ENCODE measurements at regions not wholly inside any gene's neighbourhood (a gene's known extent, or its start where the extent isn't known, plus 50 kb on each side); places are given as distances from the start of the nearest gene placed in this dataset.

- Histone ChIP-seq H3K27ac (no peak overlapping the region), H3K4me1 (no peaks in the 10 kb centered on the region), H3K27me3 (no peaks in the 10 kb centered on the region), H3K9me3 (no peaks in the 10 kb centered on the region), H3K36me3 (no peaks in the 10 kb centered on the region), H3K4me3 (no peak overlapping the region)
- intact Hi-C loops (cut with DNase I; ENCODE audit: low total_unique reads): no loop called here
- no peak for TF ChIP-seq POLR2A (IDR thresholded peaks at IDR 0.05)
- TF ChIP-seq, protein P1, sequence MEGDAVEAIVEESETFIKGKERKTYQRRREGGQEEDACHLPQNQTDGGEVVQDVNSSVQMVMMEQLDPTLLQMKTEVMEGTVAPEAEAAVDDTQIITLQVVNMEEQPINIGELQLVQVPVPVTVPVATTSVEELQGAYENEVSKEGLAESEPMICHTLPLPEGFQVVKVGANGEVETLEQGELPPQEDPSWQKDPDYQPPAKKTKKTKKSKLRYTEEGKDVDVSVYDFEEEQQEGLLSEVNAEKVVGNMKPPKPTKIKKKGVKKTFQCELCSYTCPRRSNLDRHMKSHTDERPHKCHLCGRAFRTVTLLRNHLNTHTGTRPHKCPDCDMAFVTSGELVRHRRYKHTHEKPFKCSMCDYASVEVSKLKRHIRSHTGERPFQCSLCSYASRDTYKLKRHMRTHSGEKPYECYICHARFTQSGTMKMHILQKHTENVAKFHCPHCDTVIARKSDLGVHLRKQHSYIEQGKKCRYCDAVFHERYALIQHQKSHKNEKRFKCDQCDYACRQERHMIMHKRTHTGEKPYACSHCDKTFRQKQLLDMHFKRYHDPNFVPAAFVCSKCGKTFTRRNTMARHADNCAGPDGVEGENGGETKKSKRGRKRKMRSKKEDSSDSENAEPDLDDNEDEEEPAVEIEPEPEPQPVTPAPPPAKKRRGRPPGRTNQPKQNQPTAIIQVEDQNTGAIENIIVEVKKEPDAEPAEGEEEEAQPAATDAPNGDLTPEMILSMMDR (IDR thresholded peaks at IDR 0.05): no peak
- DNase-seq: no peak
Observed at GRCh38 chr4:159047478-159048165, 55.3 kb upstream of the RAPGEF2 start.

DNA sequence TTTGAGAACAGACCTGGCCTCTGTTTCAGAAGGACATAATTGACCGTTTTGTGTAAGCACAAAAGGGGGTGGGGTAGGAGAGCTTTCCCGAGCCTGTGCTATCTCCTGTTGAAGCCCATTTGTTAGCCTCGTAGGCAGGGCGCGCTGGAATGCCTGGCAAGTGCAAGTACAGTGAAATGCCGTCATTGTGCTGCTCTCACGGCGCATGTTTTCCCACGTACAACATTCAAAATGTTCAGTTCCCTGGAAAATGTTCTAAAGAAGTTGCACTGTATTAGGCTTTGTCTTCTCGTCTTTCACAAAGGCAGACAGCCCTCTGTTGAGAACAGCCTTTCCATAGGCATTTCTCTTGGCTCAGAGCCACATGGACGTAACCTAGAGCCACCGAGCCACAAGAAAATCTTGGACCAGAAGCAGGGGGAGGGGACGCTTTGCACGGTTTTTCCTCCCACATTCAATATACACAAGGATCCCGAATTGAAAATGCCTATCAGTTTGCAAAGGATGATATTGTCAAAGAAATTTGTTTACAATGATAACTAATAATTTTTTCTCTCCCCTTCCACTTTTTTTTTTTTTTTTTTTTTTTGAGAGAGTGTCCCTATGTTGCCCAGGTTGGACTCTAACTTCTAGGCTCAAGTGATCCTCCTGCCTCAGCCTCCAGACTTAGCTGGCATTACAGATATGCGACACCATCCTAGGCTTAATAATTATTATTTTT is 54.6 kb upstream of the RAPGEF2 start:
- H3K4me3 ChIP-seq: peak overlapping the region in 1 of 2 donors; percentile 21
- intact Hi-C loops (cut with DNase I; ENCODE audit: low total_unique reads): no loop called here
- no peaks in the 10 kb centered on the region for H3K9me3 ChIP-seq
- H3K36me3 ChIP-seq: no peaks in the 10 kb centered on the region
- no peaks in the 10 kb centered on the region for H3K4me1 ChIP-seq
- no peaks in the 10 kb centered on the region for H3K27me3 ChIP-seq
- peak; percentile 56 for DNase-seq
- TF ChIP-seq, protein P1 (IDR thresholded peaks at IDR 0.05): no peak
- no peak for TF ChIP-seq POLR2A (IDR thresholded peaks at IDR 0.05)
- no peak overlapping the region for H3K27ac ChIP-seq

GRCh38 chr4:159049780-159050375 is 53.0 kb upstream of the RAPGEF2 start:
- TF ChIP-seq POLR2A (IDR thresholded peaks at IDR 0.05): no peak
- TF ChIP-seq, protein P1 (IDR thresholded peaks at IDR 0.05): no peak
- no peaks in the 10 kb centered on the region for H3K27me3 ChIP-seq
- H3K27ac ChIP-seq: no peak overlapping the region
- intact Hi-C loops (cut with DNase I; ENCODE audit: low total_unique reads): no loop called here
- H3K9me3 ChIP-seq: no peaks in the 10 kb centered on the region
- H3K4me1 ChIP-seq: no peaks in the 10 kb centered on the region
- no peak for DNase-seq
- H3K4me3 ChIP-seq: no peak overlapping the region
- no peaks in the 10 kb centered on the region for H3K36me3 ChIP-seq

DNA sequence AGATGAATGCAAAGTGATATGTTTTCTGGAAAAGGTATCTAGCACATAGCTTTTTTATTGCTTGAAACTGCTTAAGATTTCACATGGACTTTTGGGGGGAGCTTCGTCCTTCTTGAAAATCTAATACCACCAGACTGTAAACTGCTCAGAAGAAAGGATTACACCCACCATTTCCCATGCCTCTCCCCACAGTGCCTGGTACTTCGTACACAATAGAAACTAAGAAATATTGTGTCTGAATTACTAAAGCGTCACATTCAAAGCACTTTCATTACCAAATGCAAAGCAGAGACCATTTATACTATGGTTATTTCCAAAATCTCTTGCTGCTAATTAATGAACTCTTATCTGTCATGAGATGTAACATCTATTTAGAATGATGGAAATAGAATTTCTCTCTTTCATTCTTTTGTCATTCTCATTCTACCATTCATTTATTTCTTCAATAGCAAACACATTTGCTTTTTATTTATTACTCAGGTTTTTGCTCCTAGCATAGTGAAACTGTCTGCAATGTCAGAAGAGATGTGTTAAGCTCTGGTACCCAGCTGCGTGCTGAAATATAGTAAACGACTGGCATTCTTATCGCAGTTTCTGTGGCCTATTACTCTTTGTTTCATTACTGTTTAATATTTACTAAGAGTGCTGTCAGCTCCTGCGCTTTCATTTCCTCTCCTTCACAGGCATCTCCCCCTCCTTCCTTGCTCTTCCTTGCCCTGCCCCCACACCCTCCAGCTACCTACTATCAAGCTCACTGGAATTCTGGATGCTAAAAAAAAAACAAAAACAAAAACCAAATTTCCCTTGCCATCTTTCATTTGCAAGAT is 51.4 kb upstream of the RAPGEF2 start:
- Histone ChIP-seq H3K4me1 (no peaks in the 10 kb centered on the region), H3K36me3 (no peaks in the 10 kb centered on the region), H3K27me3 (no peaks in the 10 kb centered on the region), H3K4me3 (no peak overlapping the region), H3K9me3 (no peaks in the 10 kb centered on the region), H3K27ac (no peak overlapping the region)
- DNase-seq: no peak
- intact Hi-C loops (cut with DNase I; ENCODE audit: low total_unique reads): no loop called here
- TF ChIP-seq POLR2A (IDR thresholded peaks at IDR 0.05): no peak
- TF ChIP-seq, protein P1 (IDR thresholded peaks at IDR 0.05): no peak

Measured in uterus (tissue), 3 donors.